LoVo (cell line): ENCODE measurements at regions not wholly inside any gene's neighbourhood (a gene's known extent, or its start where the extent isn't known, plus 50 kb on each side); places are given as distances from the start of the nearest gene placed in this dataset.

ENCODE experiments used
- DNase-seq: peaks from one replicate; pipeline ENCODE4 v3.0.0-alpha.2; 2016; ENCODE audit warnings: low spot score

GRCh38 chr2:123101434-123101833 is 923.7 kb upstream of the CNTNAP5 start:
- DNase-seq = no peak

GRCh38 chr2:123103902-123104301 is 921.2 kb upstream of the CNTNAP5 start:
- no peak for DNase-seq

- no peak for DNase-seq
These were observed 908.5 kb upstream of the CNTNAP5 start for GRCh38 chr2:123116595-123116994.

- DNase-seq = no peak
These were observed 897.9 kb upstream of the CNTNAP5 start for GRCh38 chr2:123127236-123127635.

GRCh38 chr2:123128951-123129350 is 896.1 kb upstream of the CNTNAP5 start:
- DNase-seq = no peak

GRCh38 chr2:123136419-123136818 is 888.7 kb upstream of the CNTNAP5 start:
- no peak for DNase-seq

- DNase-seq = no peak
These were observed 881.0 kb upstream of the CNTNAP5 start for GRCh38 chr2:123144082-123144481.

- DNase-seq = no peak
These were observed 872.0 kb upstream of the CNTNAP5 start for GRCh38 chr2:123153041-123153440.

- no peak for DNase-seq
These were observed 870.9 kb upstream of the CNTNAP5 start for GRCh38 chr2:123154195-123154594.

GRCh38 chr2:123157016-123157415 is 868.1 kb upstream of the CNTNAP5 start:
- no peak for DNase-seq

GRCh38 chr2:123162400-123163016 is 862.6 kb upstream of the CNTNAP5 start:
- no peak for DNase-seq

- DNase-seq = no peak
These were observed 861.7 kb upstream of the CNTNAP5 start for GRCh38 chr2:123163398-123163797.

GRCh38 chr2:123164216-123164615 is 860.9 kb upstream of the CNTNAP5 start:
- no peak for DNase-seq

GRCh38 chr2:123165616-123166015 is 859.5 kb upstream of the CNTNAP5 start:
- DNase-seq = no peak

GRCh38 chr2:123179526-123179925 is 845.6 kb upstream of the CNTNAP5 start:
- no peak for DNase-seq

GRCh38 chr2:123195957-123196356 is 829.1 kb upstream of the CNTNAP5 start:
- DNase-seq = no peak

- no peak for DNase-seq
These were observed 825.1 kb upstream of the CNTNAP5 start for GRCh38 chr2:123200035-123200434.

- no peak for DNase-seq
These were observed 817.8 kb upstream of the CNTNAP5 start for GRCh38 chr2:123207245-123207644.

GRCh38 chr2:123209202-123209601 is 815.9 kb upstream of the CNTNAP5 start:
- DNase-seq = no peak

- DNase-seq = no peak
These were observed 813.9 kb upstream of the CNTNAP5 start for GRCh38 chr2:123211181-123211580.

- DNase-seq = no peak
These were observed 779.9 kb upstream of the CNTNAP5 start for GRCh38 chr2:123245156-123245555.

- DNase-seq = no peak
These were observed 766.1 kb upstream of the CNTNAP5 start for GRCh38 chr2:123258877-123259539.

GRCh38 chr2:123262856-123263255 is 762.2 kb upstream of the CNTNAP5 start:
- no peak for DNase-seq

GRCh38 chr2:123283431-123283830 is 741.7 kb upstream of the CNTNAP5 start:
- DNase-seq = no peak
